Osteocyte (in vitro differentiated cells): ENCODE measurements at regions not wholly inside any gene's neighbourhood (a gene's known extent, or its start where the extent isn't known, plus 50 kb on each side); places are given as distances from the start of the nearest gene placed in this dataset.
"Not testable (repeated sequence)": the region's sequence is repeated elsewhere in the genome, so short reads cannot be mapped to it uniquely, and the experiment has no call there.

Experiments used
- DNase-seq: peaks from one replicate; pipeline ENCODE4 v3.0.0; 2021; ENCODE audit warnings: mixed read lengths; ENCODE audit not compliant: unreplicated experiment; ENCODE audit errors: extremely low spot score
- H3K27ac Mint-ChIP-seq: one replicate; pipeline ENCODE4 v1.8.0; 2021; ENCODE audit warnings: mild to moderate bottlenecking, mixed read lengths; ENCODE audit not compliant: unreplicated experiment
- H3K27me3 Mint-ChIP-seq: one replicate; pipeline ENCODE4 v1.8.0; 2021; ENCODE audit warnings: mixed read lengths; ENCODE audit not compliant: unreplicated experiment
- H3K36me3 Mint-ChIP-seq: one replicate; pipeline ENCODE4 v1.8.0; 2021; ENCODE audit warnings: mixed read lengths; ENCODE audit not compliant: unreplicated experiment
- H3K4me1 Mint-ChIP-seq: one replicate; pipeline ENCODE4 v1.8.0; 2021; ENCODE audit warnings: mixed read lengths; ENCODE audit not compliant: unreplicated experiment
- H3K4me3 Mint-ChIP-seq: one replicate; pipeline ENCODE4 v1.8.0; 2021; ENCODE audit warnings: mild to moderate bottlenecking, moderate library complexity, mixed read lengths; ENCODE audit not compliant: unreplicated experiment
- H3K9me3 Mint-ChIP-seq: one replicate; pipeline ENCODE4 v1.8.0; 2021; ENCODE audit warnings: mixed read lengths; ENCODE audit not compliant: unreplicated experiment
- CTCF ChIP-seq: fragments of 200-600 bp; sonication (generic); IDR thresholded peaks from 2 replicates; pipeline ENCODE4 v1.5.0; 2021; ENCODE audit warnings: antibody characterized with exemption, mild to moderate bottlenecking, moderate library complexity

- no peak for TF ChIP-seq CTCF
- no peaks in the 10 kb centered on the region for H3K4me1 Mint-ChIP-seq
- peaks cover 11% of the 10 kb centered on the region for H3K9me3 Mint-ChIP-seq
- no peak overlapping the region for H3K4me3 Mint-ChIP-seq
- H3K27me3 Mint-ChIP-seq: no peaks in the 10 kb centered on the region
- DNase-seq: no peak
- H3K36me3 Mint-ChIP-seq: no peaks in the 10 kb centered on the region
- no peak overlapping the region for H3K27ac Mint-ChIP-seq
Measured at GRCh38 chr20:19129306-19129705, 83.1 kb upstream of the SLC24A3 start.

GRCh38 chr20:19129976-19130612 is 82.3 kb upstream of the SLC24A3 start:
- H3K4me3 Mint-ChIP-seq: no peak overlapping the region
- H3K4me1 Mint-ChIP-seq: no peaks in the 10 kb centered on the region
- no peaks in the 10 kb centered on the region for H3K36me3 Mint-ChIP-seq
- no peak for DNase-seq
- H3K27ac Mint-ChIP-seq: no peak overlapping the region
- TF ChIP-seq CTCF: no peak
- H3K27me3 Mint-ChIP-seq: no peaks in the 10 kb centered on the region
- H3K9me3 Mint-ChIP-seq: peaks cover 19% of the 10 kb centered on the region

- no peak overlapping the region for H3K27ac Mint-ChIP-seq
- TF ChIP-seq CTCF: no peak
- H3K4me1 Mint-ChIP-seq: no peaks in the 10 kb centered on the region
- peaks cover 20% of the 10 kb centered on the region for H3K9me3 Mint-ChIP-seq
- DNase-seq: no peak
- H3K4me3 Mint-ChIP-seq: no peak overlapping the region
- no peaks in the 10 kb centered on the region for H3K27me3 Mint-ChIP-seq
- no peaks in the 10 kb centered on the region for H3K36me3 Mint-ChIP-seq
Measured at GRCh38 chr20:19130613-19130984, 81.8 kb upstream of the SLC24A3 start.

- H3K27ac Mint-ChIP-seq: no peak overlapping the region
- no peak overlapping the region for H3K4me3 Mint-ChIP-seq
- no peaks in the 10 kb centered on the region for H3K36me3 Mint-ChIP-seq
- no peaks in the 10 kb centered on the region for H3K4me1 Mint-ChIP-seq
- no peak for TF ChIP-seq CTCF
- H3K27me3 Mint-ChIP-seq: no peaks in the 10 kb centered on the region
- DNase-seq: no peak
- H3K9me3 Mint-ChIP-seq: peaks cover 43% of the 10 kb centered on the region
Measured at GRCh38 chr20:19137641-19138040, 74.8 kb upstream of the SLC24A3 start.

- Mint-ChIP-seq H3K4me1 (no peaks in the 10 kb centered on the region), H3K27ac (no peak overlapping the region), H3K4me3 (no peak overlapping the region), H3K27me3 (no peaks in the 10 kb centered on the region), H3K9me3 (peaks cover 38% of the 10 kb centered on the region), H3K36me3 (no peaks in the 10 kb centered on the region)
- no peak for TF ChIP-seq CTCF
- DNase-seq: no peak
Measured at GRCh38 chr20:19138758-19139157, 73.7 kb upstream of the SLC24A3 start.

- H3K27ac Mint-ChIP-seq, H3K27me3 Mint-ChIP-seq, DNase-seq, H3K4me1 Mint-ChIP-seq, H3K36me3 Mint-ChIP-seq, H3K4me3 Mint-ChIP-seq: not testable (repeated sequence)
- peaks cover 33% of the 10 kb centered on the region for H3K9me3 Mint-ChIP-seq
Measured at GRCh38 chr20:19139584-19139983, 72.9 kb upstream of the SLC24A3 start.
